ENCODE measurements at regions not wholly inside any gene's neighbourhood (a gene's known extent, or its start where the extent isn't known, plus 50 kb on each side); places are given as distances from the start of the nearest gene placed in this dataset.

- TF ChIP-seq POLR2AphosphoS5 (IDR thresholded peaks at IDR 0.05; ENCODE audit: low read depth, low read length): no peak
- no peak for TF ChIP-seq CTCF (IDR thresholded peaks at IDR 0.05 in 2 of 3, conservative IDR thresholded peaks at IDR 0.05 in 1 of 3; ENCODE audit: borderline replicate concordance in 1 of 3, insufficient read depth in 1 of 3, low read depth in 2 of 3, low read length in 2 of 3)
- no peak for TF ChIP-seq CEBPB (IDR thresholded peaks at IDR 0.05; ENCODE audit: low read depth)
- no peak for TF ChIP-seq SP1 (IDR thresholded peaks at IDR 0.05; ENCODE audit: low read depth)
Observed at GRCh38 chr9:108567571-108567970, 288.2 kb downstream of the ACTL7B start.

Measured in HCT116 (cell line).